Osteoblast (primary cell): ENCODE measurements at regions not wholly inside any gene's neighbourhood (a gene's known extent, or its start where the extent isn't known, plus 50 kb on each side); places are given as distances from the start of the nearest gene placed in this dataset.

ENCODE experiments used
- DNase-seq: peaks from one replicate; pipeline ENCODE4 v3.0.0; 2011; ENCODE audit warnings: low spot score, mixed read lengths; ENCODE audit not compliant: insufficient read length; ENCODE audit errors: missing footprints
- H2AFZ ChIP-seq: 2 replicates; pipeline ENCODE4 v1.6.0; 2011; ENCODE audit warnings: mild to moderate bottlenecking, low read length
- H3K27ac ChIP-seq: 2 replicates; pipeline ENCODE4 v1.5.1; 2011; ENCODE audit warnings: mild to moderate bottlenecking, low read depth, low read length, moderate library complexity
- H3K27me3 ChIP-seq: 2 replicates; pipeline ENCODE4 v1.6.0; 2012; ENCODE audit warnings: mild to moderate bottlenecking, control low read depth, inconsistent platforms, low read length, moderate library complexity; ENCODE audit not compliant: insufficient read depth
- H3K36me3 ChIP-seq: 2 replicates; pipeline ENCODE4 v1.5.1; 2011; ENCODE audit warnings: mild to moderate bottlenecking, low read length, control low read depth, moderate library complexity; ENCODE audit not compliant: insufficient read depth
- H3K4me1 ChIP-seq: 2 replicates; pipeline ENCODE4 v1.5.1; 2011; ENCODE audit warnings: mild to moderate bottlenecking, low read length, control low read depth, moderate library complexity; ENCODE audit not compliant: insufficient read depth
- H3K4me2 ChIP-seq: 2 replicates; pipeline ENCODE4 v1.6.0; 2011; ENCODE audit warnings: mild to moderate bottlenecking, low read length; ENCODE audit not compliant: insufficient read depth
- H3K4me3 ChIP-seq: fragments of 200-600 bp; sonication (generic); 3 replicates; pipeline ENCODE4 v1.5.1; 2012; ENCODE audit warnings: mild to moderate bottlenecking, low read length, inconsistent platforms; ENCODE audit not compliant: insufficient read depth
- H3K79me2 ChIP-seq: 2 replicates; pipeline ENCODE4 v1.6.0; 2012; ENCODE audit warnings: mild to moderate bottlenecking, low read length, control low read depth, inconsistent platforms; ENCODE audit not compliant: insufficient read depth
- H3K9me3 ChIP-seq: 2 replicates; pipeline ENCODE4 v1.5.1; 2011; ENCODE audit warnings: low read depth, low read length, control low read depth
- H4K20me1 ChIP-seq: 2 replicates; pipeline ENCODE4 v1.6.0; 2012; ENCODE audit warnings: mild to moderate bottlenecking, low read length, control low read depth; ENCODE audit not compliant: insufficient read depth
- CTCF ChIP-seq: IDR thresholded peaks from 2 replicates; pipeline ENCODE4 v1.5.1; 2011; ENCODE audit warnings: mild to moderate bottlenecking, low read depth, low read length, moderate library complexity; ENCODE audit errors: extremely low read depth

GRCh38 chr15:95988574-95988887, 342.0 kb upstream of the NR2F2 start:
- Histone ChIP-seq H3K36me3 (no peaks in the 10 kb centered on the region), H3K4me2 (no peak overlapping the region), H3K9me3 (no peaks in the 10 kb centered on the region), H2AFZ (peak overlapping the region; percentile 46), H3K27me3 (no peaks in the 10 kb centered on the region), H4K20me1 (no peaks in the 10 kb centered on the region), H3K79me2 (no peaks in the 10 kb centered on the region), H3K27ac (no peak overlapping the region), H3K4me3 (no peak overlapping the region), H3K4me1 (no peaks in the 10 kb centered on the region)
- no peak for DNase-seq
- TF ChIP-seq CTCF: no peak

- Histone ChIP-seq H4K20me1 (no peaks in the 10 kb centered on the region), H3K9me3 (no peaks in the 10 kb centered on the region), H3K4me1 (no peaks in the 10 kb centered on the region), H3K4me3 (no peak overlapping the region), H3K79me2 (no peaks in the 10 kb centered on the region), H3K27ac (no peak overlapping the region), H2AFZ (no peak overlapping the region), H3K4me2 (no peak overlapping the region), H3K27me3 (no peaks in the 10 kb centered on the region), H3K36me3 (no peaks in the 10 kb centered on the region)
- TF ChIP-seq CTCF: no peak
- DNase-seq: no peak
Observed at GRCh38 chr15:95989392-95989791, 341.1 kb upstream of the NR2F2 start.

- no peaks in the 10 kb centered on the region for H4K20me1 ChIP-seq
- no peak overlapping the region for H3K27ac ChIP-seq
- no peaks in the 10 kb centered on the region for H3K27me3 ChIP-seq
- H3K4me3 ChIP-seq: no peak overlapping the region
- TF ChIP-seq CTCF: no peak
- no peaks in the 10 kb centered on the region for H3K4me1 ChIP-seq
- no peaks in the 10 kb centered on the region for H3K36me3 ChIP-seq
- no peak overlapping the region for H3K4me2 ChIP-seq
- H3K79me2 ChIP-seq: no peaks in the 10 kb centered on the region
- H3K9me3 ChIP-seq: no peaks in the 10 kb centered on the region
- no peak for DNase-seq
- H2AFZ ChIP-seq: no peak overlapping the region
Observed at GRCh38 chr15:95990833-95991232, 339.7 kb upstream of the NR2F2 start.

GRCh38 chr15:95994418-95994817, 336.1 kb upstream of the NR2F2 start:
- Histone ChIP-seq H3K9me3 (no peaks in the 10 kb centered on the region), H3K4me3 (no peak overlapping the region), H3K79me2 (no peaks in the 10 kb centered on the region), H3K4me2 (no peak overlapping the region), H3K27me3 (no peaks in the 10 kb centered on the region), H4K20me1 (no peaks in the 10 kb centered on the region), H2AFZ (no peak overlapping the region), H3K4me1 (no peaks in the 10 kb centered on the region), H3K36me3 (no peaks in the 10 kb centered on the region), H3K27ac (no peak overlapping the region)
- no peak for TF ChIP-seq CTCF
- DNase-seq: no peak
